HL-60 (cell line): ENCODE measurements at regions not wholly inside any gene's neighbourhood (a gene's known extent, or its start where the extent isn't known, plus 50 kb on each side); places are given as distances from the start of the nearest gene placed in this dataset.

Experiments
- DNase-seq, 2 experiments: peaks; one replicate each; pipeline ENCODE4 v3.0.0-alpha.2; 2010 to 2020; ENCODE audit warnings: low read depth in 1 of 2, low spot score in 1 of 2
- H3K27ac ChIP-seq: fragments of 250-450 bp; sonication (Bioruptor Pico); replicated peaks from 2 replicates; pipeline ENCODE4 v1.5.1; 2020; ENCODE audit warnings: mild to moderate bottlenecking, moderate library complexity
- H3K27me3 ChIP-seq: fragments of 250-450 bp; sonication (Bioruptor Pico); 2 replicates; pipeline ENCODE4 v1.5.1; 2021; ENCODE audit warnings: mild to moderate bottlenecking, moderate library complexity; ENCODE audit not compliant: insufficient read depth, poor library complexity, severe bottlenecking
- H3K4me3 ChIP-seq: replicated peaks from 2 replicates; pipeline ENCODE4 v1.5.1; 2011; ENCODE audit warnings: mild to moderate bottlenecking, control low read depth, low read length; ENCODE audit not compliant: insufficient read depth
- CTCF ChIP-seq: IDR thresholded peaks from one replicate; pipeline ENCODE4 v1.5.1; 2011; ENCODE audit warnings: low read length, control low read depth, inconsistent platforms; ENCODE audit not compliant: insufficient read depth
- GABPA ChIP-seq: IDR thresholded peaks from 2 replicates; pipeline ENCODE4 v1.6.1; 2012; ENCODE audit warnings: low read depth
- POLR2AphosphoS5 ChIP-seq: IDR thresholded peaks from 2 replicates; pipeline ENCODE4 v1.6.1; 2012; ENCODE audit warnings: low read depth
- REST ChIP-seq: IDR thresholded peaks from 2 replicates; pipeline ENCODE4 v1.6.1; 2012; ENCODE audit warnings: low read depth; ENCODE audit not compliant: insufficient replicate concordance
- SPI1 ChIP-seq: IDR thresholded peaks from 2 replicates; pipeline ENCODE4 v1.6.1; 2012; ENCODE audit warnings: low read depth, mild to moderate bottlenecking, borderline replicate concordance

- Histone ChIP-seq H3K4me3 (no peak overlapping the region), H3K27me3 (no peaks in the 10 kb centered on the region), H3K27ac (no peak overlapping the region)
- TF ChIP-seq SPI1 (no peak), GABPA (no peak), CTCF (no peak), REST (no peak), POLR2AphosphoS5 (no peak)
- no peak for DNase-seq
These were observed 107.7 kb upstream of the VANGL1 start for GRCh38 chr1:115534106-115534505.

- no peak overlapping the region for H3K4me3 ChIP-seq
- no peak for TF ChIP-seq GABPA
- no peak for TF ChIP-seq POLR2AphosphoS5
- no peak for TF ChIP-seq SPI1
- no peak for TF ChIP-seq REST
- TF ChIP-seq CTCF = no peak
- DNase-seq = no peak
These were observed 110.0 kb upstream of the VANGL1 start for GRCh38 chr1:115531631-115532264.

GRCh38 chr1:115530407-115530806 lies 111.4 kb upstream of the VANGL1 start:
- H3K27ac ChIP-seq = no peak overlapping the region
- TF ChIP-seq SPI1 (no peak), CTCF (no peak), POLR2AphosphoS5 (no peak), REST (no peak), GABPA (no peak)
- no peak for DNase-seq
- H3K4me3 ChIP-seq = no peak overlapping the region
- no peaks in the 10 kb centered on the region for H3K27me3 ChIP-seq

More at GRCh38 chr1:115531631-115532264, 110.0 kb upstream of the VANGL1 start:
- Histone ChIP-seq H3K27me3 (no peaks in the 10 kb centered on the region), H3K27ac (no peak overlapping the region)
